ENCODE measurements at regions not wholly inside any gene's neighbourhood (a gene's known extent, or its start where the extent isn't known, plus 50 kb on each side); places are given as distances from the start of the nearest gene placed in this dataset.

DNA sequence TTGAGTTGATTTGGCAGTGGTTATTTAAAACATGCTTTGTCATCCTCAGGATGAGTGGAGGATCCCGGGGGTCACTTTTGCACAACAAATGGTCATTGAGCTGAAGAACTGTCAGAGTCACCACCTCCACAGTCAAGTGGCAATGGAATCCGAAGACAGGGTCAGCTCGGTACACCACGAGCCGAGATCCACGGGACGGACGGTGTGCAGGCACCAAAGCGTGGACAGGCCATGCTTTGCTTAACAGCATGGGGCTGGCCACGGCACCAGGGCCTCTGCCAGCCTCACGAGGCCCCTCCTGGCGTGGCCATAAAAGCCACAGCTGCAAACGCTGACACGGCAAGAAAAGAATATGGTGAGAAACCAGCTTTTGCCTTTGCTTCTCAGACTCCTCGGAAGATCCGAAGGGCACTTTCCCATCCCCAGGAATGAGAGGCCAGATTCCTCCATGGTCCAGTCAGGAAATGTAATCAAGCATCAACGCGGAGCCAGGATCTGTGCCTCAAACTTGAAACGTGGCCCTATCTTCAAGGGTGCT, 152.2 kb upstream of the DIO3 start:
- no peak for DNase-seq (ENCODE audit: low spot score)

DNA sequence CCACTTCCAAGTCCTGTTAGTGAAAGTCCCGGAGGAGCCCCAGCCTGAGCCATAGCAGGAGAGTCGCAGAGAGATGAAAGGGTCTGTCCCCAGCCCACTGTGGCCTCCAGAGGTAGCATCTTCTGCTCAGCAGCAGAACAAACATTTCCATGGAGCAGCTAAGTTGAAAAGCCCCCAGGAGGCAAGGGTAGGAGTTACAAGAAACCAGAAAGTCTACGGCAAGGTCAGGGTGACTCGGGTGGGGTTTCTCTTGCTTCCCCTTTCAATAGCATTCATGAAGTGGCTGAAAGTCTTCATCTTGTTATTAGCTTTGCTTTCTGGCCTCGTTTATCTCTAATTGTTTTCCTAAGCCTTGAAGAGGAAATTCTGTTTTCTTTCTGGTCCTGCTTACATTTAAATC, 151.2 kb upstream of the DIO3 start:
- DNase-seq (ENCODE audit: low spot score), result no peak

GRCh38 chr14:101411151-101411550, 150.1 kb upstream of the DIO3 start:
- DNase-seq (ENCODE audit: low spot score), result no peak

GRCh38 chr14:101411779-101412178, 149.5 kb upstream of the DIO3 start:
- no peak for DNase-seq (ENCODE audit: low spot score)

- peak; percentile 33 for DNase-seq (ENCODE audit: low spot score)
Observed at GRCh38 chr14:101412739-101413138, 148.6 kb upstream of the DIO3 start.

GRCh38 chr14:101417434-101417833, 143.9 kb upstream of the DIO3 start:
- DNase-seq (ENCODE audit: low spot score), result no peak

DNA sequence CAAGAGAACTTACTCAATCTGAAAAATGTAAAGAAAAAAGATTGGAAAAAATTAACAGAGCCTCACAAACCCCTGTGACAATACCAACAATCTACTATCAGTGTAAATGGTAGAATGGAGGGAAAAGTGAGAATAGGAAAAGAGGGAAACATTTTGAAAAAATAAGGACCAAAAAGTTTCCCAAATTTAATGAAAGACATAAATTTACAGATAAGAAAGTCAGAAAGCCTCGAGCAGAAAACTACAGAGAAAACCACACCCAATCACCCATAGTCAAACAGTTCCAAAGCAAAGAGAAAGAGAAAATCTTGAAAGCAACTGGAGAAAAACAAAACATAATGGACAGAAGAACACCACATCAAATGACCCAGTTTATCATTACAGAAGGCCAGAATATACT, 142.7 kb upstream of the DIO3 start:
- no peak for DNase-seq (ENCODE audit: low spot score)

DNA sequence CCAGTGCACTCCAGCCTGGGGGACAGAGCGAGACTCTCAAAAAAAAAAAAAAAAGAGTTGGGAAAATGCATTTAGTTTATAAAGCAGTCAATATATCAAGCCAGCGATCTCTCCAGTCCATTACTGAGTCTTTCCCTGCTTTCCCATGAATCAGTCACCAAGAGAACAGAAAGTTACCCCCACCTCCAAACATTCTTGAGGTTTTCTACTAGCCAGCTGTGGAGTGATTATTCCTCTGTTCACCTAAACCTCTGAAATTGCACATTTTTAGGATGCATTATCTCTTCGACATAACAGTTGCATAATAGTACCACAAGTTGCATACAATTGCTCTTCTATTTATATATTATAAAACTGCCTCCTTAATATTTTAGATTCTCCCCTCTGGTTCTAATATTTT, 134.8 kb upstream of the DIO3 start:
- DNase-seq (ENCODE audit: low spot score), result no peak

DNA sequence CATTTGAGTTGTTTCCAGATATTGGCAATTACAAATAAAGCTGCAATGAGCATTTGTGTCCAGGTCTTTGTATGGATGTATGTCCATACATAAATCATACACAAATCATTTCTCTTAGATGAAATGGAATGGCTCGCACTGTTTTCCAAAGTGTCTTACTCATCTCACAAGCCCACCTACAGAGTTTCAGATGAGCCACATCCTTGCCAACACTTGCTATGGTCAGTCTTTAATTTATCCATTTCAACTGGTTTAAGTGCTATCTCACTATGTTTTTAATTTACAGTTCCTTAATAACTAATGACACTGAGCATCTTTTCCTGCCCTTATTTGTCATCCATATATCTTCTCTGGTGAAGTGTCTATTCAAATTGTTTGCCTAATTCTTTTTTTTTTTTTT, 132.9 kb upstream of the DIO3 start:
- no peak for DNase-seq (ENCODE audit: low spot score)

- DNase-seq (ENCODE audit: low spot score), result no peak
Observed at GRCh38 chr14:101435546-101435945, 125.7 kb upstream of the DIO3 start.

DNA sequence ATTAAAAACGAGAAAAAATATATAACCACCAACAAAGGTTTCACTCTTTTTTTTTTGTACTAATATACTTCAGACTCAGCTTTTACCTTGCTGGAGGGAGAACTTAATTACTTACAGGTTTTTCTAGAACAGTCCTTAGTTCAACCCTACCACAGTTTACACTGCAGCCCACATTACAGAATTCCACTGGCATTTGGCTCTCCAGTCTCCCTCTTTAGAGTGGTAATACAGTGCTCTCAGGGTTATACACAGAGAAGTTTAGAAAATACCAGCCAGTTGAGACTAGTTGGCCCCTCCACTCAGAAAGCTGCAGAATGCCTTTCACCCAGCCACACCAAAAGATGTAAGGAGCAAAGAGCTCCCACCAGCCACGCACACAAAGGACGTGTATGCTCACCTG, 122.3 kb upstream of the DIO3 start:
- no peak for DNase-seq (ENCODE audit: low spot score)

DNA sequence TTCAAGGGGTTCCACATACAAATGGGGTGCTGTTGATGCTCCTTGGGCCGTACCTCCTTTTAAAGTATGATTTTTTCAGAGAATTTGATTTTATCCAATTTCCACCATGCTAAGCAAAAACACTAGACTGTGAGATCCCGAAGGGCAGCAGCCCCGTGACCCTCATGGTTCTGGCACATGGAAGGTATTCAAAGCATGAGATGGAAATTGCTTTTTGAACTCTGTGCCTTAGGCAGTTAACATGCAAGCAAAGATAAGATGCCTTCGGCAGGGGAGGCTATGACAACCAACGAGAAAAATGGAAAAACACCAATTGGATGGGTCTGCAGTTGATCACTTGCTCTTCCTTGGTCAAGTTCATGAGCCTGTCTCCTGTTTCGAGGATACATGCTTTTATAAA, 120.8 kb upstream of the DIO3 start:
- no peak for DNase-seq (ENCODE audit: low spot score)

DNA sequence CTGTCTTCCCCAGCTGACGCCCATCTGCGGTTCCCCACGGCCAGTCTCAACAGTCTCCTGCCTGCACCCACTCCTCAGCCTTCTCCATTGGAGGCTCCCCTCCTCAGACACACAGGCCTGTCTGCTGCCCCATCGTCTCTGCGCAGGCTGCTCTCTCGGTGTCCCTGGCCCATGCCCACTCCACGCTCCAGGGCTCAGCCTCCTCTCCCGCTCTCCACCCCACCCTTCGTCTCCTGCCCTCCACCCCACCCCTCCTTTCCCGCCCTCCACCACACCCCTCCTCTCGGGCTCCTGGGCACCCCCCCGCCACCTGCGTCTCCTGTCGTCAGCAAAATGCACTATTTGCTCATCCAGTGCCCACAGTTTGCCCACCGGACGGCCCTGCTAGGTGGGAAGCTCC, 119.6 kb upstream of the DIO3 start:
- DNase-seq (ENCODE audit: low spot score), result no peak

GRCh38 chr14:101442451-101442850, 118.8 kb upstream of the DIO3 start:
- no peak for DNase-seq (ENCODE audit: low spot score)

GRCh38 chr14:101444116-101444515, 117.2 kb upstream of the DIO3 start:
- no peak for DNase-seq (ENCODE audit: low spot score)

- DNase-seq (ENCODE audit: low spot score), result no peak
Observed at GRCh38 chr14:101445278-101445677, 116.0 kb upstream of the DIO3 start.

DNA sequence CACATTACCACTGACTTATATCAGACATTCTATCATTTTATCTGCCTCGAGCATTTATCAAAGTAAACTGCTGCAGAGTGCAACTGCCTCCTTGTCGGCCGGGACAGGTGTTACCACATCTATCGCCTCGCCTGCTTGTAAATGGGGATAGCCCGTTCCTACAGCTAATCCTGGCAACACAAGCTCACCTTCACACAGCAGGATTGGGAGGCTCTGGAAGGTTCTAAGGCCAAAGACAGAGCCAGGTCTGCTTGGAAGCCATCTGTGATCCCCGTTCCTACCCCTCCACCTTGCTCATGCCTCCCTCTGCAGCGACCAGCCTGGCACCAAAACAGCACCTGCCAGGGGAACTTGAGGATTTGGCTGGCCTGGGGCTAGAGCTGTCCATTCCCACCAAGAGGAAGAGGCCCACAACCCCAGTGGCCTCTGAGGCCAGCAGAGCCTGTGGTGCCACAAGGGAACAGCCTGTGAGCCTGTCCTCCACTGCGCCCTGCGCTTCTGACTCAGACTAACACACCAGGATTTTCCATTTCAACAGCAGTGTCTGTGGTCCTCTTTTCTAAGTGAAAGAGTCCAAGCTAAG, 114.8 kb upstream of the DIO3 start:
- no peak for DNase-seq (ENCODE audit: low spot score)

DNA sequence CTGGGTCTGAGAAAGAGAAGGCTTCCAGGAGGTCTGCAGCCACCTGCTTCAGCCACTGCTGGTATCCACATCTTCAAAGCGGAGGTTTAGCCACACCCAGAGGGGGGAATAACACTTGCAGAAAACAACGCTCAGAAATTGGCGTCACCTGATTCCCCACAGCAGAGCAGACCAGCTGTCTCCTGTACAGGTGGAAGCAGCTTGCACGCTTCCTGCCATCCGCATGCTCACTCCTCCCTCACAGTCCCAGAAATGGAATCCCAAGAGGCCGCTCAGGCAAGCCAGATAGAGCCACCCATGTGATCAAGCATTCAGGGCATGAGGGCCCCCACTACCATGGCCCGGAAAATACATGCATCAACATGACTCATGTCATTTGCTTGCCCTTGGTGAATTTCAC, 112.2 kb upstream of the DIO3 start:
- no peak for DNase-seq (ENCODE audit: low spot score)

- DNase-seq (ENCODE audit: low spot score), result no peak
Observed at GRCh38 chr14:101451166-101451565, 110.1 kb upstream of the DIO3 start.

GRCh38 chr14:101453225-101453624, 108.1 kb upstream of the DIO3 start:
- no peak for DNase-seq (ENCODE audit: low spot score)

DNA sequence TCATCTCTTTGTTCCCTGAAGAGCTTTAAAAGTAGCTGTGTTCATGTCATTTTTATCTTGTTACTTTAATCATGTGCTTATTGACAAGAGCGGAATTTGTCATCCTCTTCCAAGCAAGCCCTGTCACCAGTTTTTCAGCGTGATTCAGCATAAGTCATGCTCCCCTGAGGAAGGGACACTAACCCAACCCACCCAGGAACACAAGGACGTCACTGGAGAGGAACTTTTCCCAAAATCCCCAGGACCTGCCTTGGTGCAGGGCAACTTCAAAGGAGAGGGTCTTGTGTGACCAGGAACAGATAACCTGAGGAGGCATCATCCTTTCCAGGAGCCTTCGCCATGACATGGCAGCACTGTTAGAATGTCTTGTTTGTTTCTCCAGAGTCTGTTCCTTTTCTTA, 107.1 kb upstream of the DIO3 start:
- DNase-seq (ENCODE audit: low spot score), result no peak

GRCh38 chr14:101456246-101457175, 104.8 kb upstream of the DIO3 start:
- no peak for DNase-seq (ENCODE audit: low spot score)

DNA sequence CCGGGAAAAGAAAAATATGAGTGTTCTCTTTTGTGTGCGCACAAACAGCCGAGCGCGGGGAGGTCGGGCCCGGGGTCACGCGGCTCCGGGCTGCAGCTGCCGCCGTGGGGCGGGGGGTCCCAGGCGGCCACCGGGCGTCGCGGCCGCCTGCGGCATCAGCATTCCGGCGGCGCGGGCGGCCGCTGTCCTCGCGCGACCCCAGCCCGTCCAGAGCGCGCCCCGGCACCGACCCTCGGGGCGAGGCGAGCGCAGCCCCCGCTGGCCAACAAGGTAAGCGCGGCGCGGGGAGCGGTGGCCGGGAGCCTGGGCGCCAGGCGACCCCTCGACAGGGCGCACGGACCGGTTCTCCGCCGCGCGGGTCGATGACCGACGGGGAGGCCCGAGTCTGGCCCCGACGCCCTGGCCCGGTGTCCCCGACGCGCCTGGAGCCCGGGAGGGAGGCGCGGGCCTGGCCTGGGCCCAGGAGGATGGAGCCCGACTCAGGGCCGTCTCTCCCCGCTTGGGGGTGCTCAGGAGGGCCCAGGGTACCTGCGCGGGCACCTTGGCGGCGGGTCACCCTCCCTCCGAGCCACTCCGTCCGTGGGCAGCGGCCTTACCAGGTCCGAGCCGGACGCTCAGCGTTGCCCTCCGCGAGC, 103.9 kb upstream of the DIO3 start:
- DNase-seq (ENCODE audit: low spot score), result no peak
